IMR-90 (cell line): ENCODE measurements at regions not wholly inside any gene's neighbourhood (a gene's known extent, or its start where the extent isn't known, plus 50 kb on each side); places are given as distances from the start of the nearest gene placed in this dataset.

Source experiments
- ATAC-seq: fragments of 200-7000 bp; cut with Tn5 transposase; 2 replicates; pipeline ENCODE4 v1.9.1; 2020; ENCODE audit warnings: low read depth, mild to moderate bottlenecking, moderate library complexity
- BruUV-seq: library from RNA; stranded (reverse); fragments of 400-500 nt; replicated peaks from 2 replicates; lab custom pipeline; 2021; lab: Mats Ljungman, UMichigan
- CTCF ChIA-PET: fragments of 300-600 bp; formaldehyde crosslinking; extraction: SDS; loops from one replicate; lab custom pipeline; 2021; ENCODE audit warnings: antibody characterized with exemption; lab: Yijun Ruan, JAX
- POLR2A ChIA-PET: fragments of 300-600 bp; sonication (Branson Sonifier 250); formaldehyde crosslinking; loops from one replicate; lab custom pipeline; 2022; ENCODE audit warnings: antibody characterized with exemption; ENCODE audit not compliant: unreplicated experiment; lab: Charles Lee
- DNase-seq: peaks from one replicate; pipeline ENCODE4 v3.0.0; 2013
- H2AFZ ChIP-seq: replicated peaks from 2 replicates; pipeline ENCODE3; 2013; ENCODE audit warnings: low read length, mild to moderate bottlenecking; ENCODE audit not compliant: poor library complexity
- H2AK5ac ChIP-seq: 2 replicates; pipeline ENCODE4 v1.6.1; 2013; ENCODE audit warnings: low read depth, low read length, inconsistent platforms
- H2AK9ac ChIP-seq: replicated peaks from 2 replicates; pipeline ENCODE3; 2013; ENCODE audit warnings: mild to moderate bottlenecking, low read depth, low read length, moderate library complexity; ENCODE audit not compliant: poor library complexity
- H2BK120ac ChIP-seq: 2 replicates; pipeline ENCODE4 v1.6.1; 2013; ENCODE audit warnings: low read depth, low read length, inconsistent platforms
- H2BK15ac ChIP-seq: 3 replicates; pipeline ENCODE4 v1.6.1; 2013; ENCODE audit warnings: low read depth, low read length, inconsistent platforms
- H2BK20ac ChIP-seq: 2 replicates; pipeline ENCODE4 v1.6.1; 2013; ENCODE audit warnings: low read depth, mild to moderate bottlenecking, inconsistent platforms, low read length, moderate library complexity
- H2BK5ac ChIP-seq: 2 replicates; pipeline ENCODE4 v1.6.1; 2013; ENCODE audit warnings: mild to moderate bottlenecking, low read depth, low read length, inconsistent platforms; ENCODE audit not compliant: poor library complexity, severe bottlenecking
- H3K14ac ChIP-seq: replicated peaks from 2 replicates; pipeline ENCODE4 v1.6.1; 2013; ENCODE audit warnings: low read depth, low read length, inconsistent platforms
- H3K18ac ChIP-seq: 2 replicates; pipeline ENCODE4 v1.6.1; 2013; ENCODE audit warnings: low read depth, low read length, control low read depth
- H3K23ac ChIP-seq: 2 replicates; pipeline ENCODE4 v1.6.1; 2013; ENCODE audit warnings: low read depth, low read length, inconsistent platforms
- H3K27ac ChIP-seq: 2 replicates; pipeline ENCODE4 v1.5.1; 2013; ENCODE audit warnings: mild to moderate bottlenecking, control low read depth, low read length; ENCODE audit not compliant: insufficient read depth
- H3K27me3 ChIP-seq: 2 replicates; pipeline ENCODE4 v1.6.1; 2013; ENCODE audit warnings: low read length; ENCODE audit not compliant: control insufficient read depth, insufficient read depth
- H3K36me3 ChIP-seq: 2 replicates; pipeline ENCODE4 v1.6.1; 2013; ENCODE audit warnings: low read length, mixed read lengths; ENCODE audit not compliant: control insufficient read depth, insufficient read depth
- H3K4ac ChIP-seq: 2 replicates; pipeline ENCODE4 v1.6.1; 2013; ENCODE audit warnings: low read depth, low read length, inconsistent platforms
- H3K4me1 ChIP-seq: 2 replicates; pipeline ENCODE4 v1.6.1; 2013; ENCODE audit warnings: low read length, mixed read lengths; ENCODE audit not compliant: control insufficient read depth, insufficient read depth
- H3K4me2 ChIP-seq: 2 replicates; pipeline ENCODE4 v1.6.1; 2013; ENCODE audit warnings: low read depth, mild to moderate bottlenecking, control low read depth, low read length, moderate library complexity
- H3K4me3 ChIP-seq: 2 replicates; pipeline ENCODE4 v1.5.1; 2013; ENCODE audit warnings: low read depth, mild to moderate bottlenecking, control low read depth, low read length, moderate library complexity; ENCODE audit not compliant: insufficient read depth
- H3K56ac ChIP-seq: 2 replicates; pipeline ENCODE4 v1.6.1; 2013; ENCODE audit warnings: low read length, inconsistent platforms; ENCODE audit not compliant: insufficient read depth; ENCODE audit errors: extremely low read depth
- H3K79me1 ChIP-seq, 2 experiments: 2 replicates each; pipeline ENCODE4 v1.6.1; 2013; ENCODE audit warnings: low read length in 2 of 2, inconsistent platforms in 1 of 2, low read depth in 1 of 2
- H3K9ac ChIP-seq: 2 replicates; pipeline ENCODE4 v1.6.1; 2013; ENCODE audit warnings: low read depth, low read length, control low read depth
- H3K9me1 ChIP-seq: 2 replicates; pipeline ENCODE4 v1.6.1; 2013; ENCODE audit warnings: low read length, inconsistent platforms; ENCODE audit not compliant: insufficient read depth
- H3K9me3 ChIP-seq: 2 replicates; pipeline ENCODE4 v1.6.1; 2013; ENCODE audit warnings: low read length; ENCODE audit not compliant: control insufficient read depth, insufficient read depth
- H4K20me1 ChIP-seq: 2 replicates; pipeline ENCODE4 v1.6.1; 2013; ENCODE audit warnings: low read length, inconsistent platforms; ENCODE audit not compliant: insufficient read depth
- H4K5ac ChIP-seq: 2 replicates; pipeline ENCODE4 v1.6.1; 2013; ENCODE audit warnings: mild to moderate bottlenecking, low read depth, low read length, control low read depth
- H4K8ac ChIP-seq, 2 experiments: 2 replicates each; pipeline ENCODE4 v1.6.1; 2013; ENCODE audit warnings: low read depth in 2 of 2, low read length in 2 of 2, control low read depth in 1 of 2, inconsistent platforms in 1 of 2
- H4K91ac ChIP-seq: 2 replicates; pipeline ENCODE4 v1.6.1; 2013; ENCODE audit warnings: low read depth, low read length, inconsistent platforms; ENCODE audit not compliant: insufficient read depth
- BHLHE40 ChIP-seq: fragments of 150-350 bp; IDR thresholded peaks from 2 replicates; pipeline ENCODE4 v1.6.1; 2016; ENCODE audit warnings: mild to moderate bottlenecking, low read depth, low read length
- CTCF ChIP-seq: conservative IDR thresholded peaks from 2 replicates; pipeline ENCODE4 v1.5.1; 2012; ENCODE audit warnings: mild to moderate bottlenecking, low read depth, low read length, improper control_type of control experiment
- ELK1 ChIP-seq: fragments of 150-350 bp; IDR thresholded peaks from 2 replicates; pipeline ENCODE4 v1.6.1; 2016; ENCODE audit warnings: low read depth, mild to moderate bottlenecking, low read length, moderate library complexity, borderline replicate concordance
- FOS ChIP-seq: fragments of 150-350 bp; IDR thresholded peaks from 2 replicates; pipeline ENCODE4 v1.6.1; 2016; ENCODE audit warnings: low read depth, low read length
- MAFK ChIP-seq: IDR thresholded peaks from 2 replicates; pipeline ENCODE4 v1.6.1; 2012; ENCODE audit warnings: low read depth, low read length, improper control_type of control experiment
- NFE2L2 ChIP-seq: fragments of 150-350 bp; IDR thresholded peaks from 2 replicates; pipeline ENCODE4 v1.6.1; 2016; ENCODE audit warnings: low read depth, mild to moderate bottlenecking, low read length
- POLR2A ChIP-seq: IDR thresholded peaks from 2 replicates; pipeline ENCODE4 v1.6.1; 2012; ENCODE audit warnings: mild to moderate bottlenecking, low read depth, low read length
- RAD21 ChIP-seq: IDR thresholded peaks from 2 replicates; pipeline ENCODE4 v1.6.1; 2012; ENCODE audit warnings: low read length, improper control_type of control experiment
- RFX5 ChIP-seq: IDR thresholded peaks from 2 replicates; pipeline ENCODE4 v1.8.0; 2012; ENCODE audit warnings: low read depth, mild to moderate bottlenecking, low read length, moderate library complexity
- SMC3 ChIP-seq: fragments of 150-350 bp; IDR thresholded peaks from 2 replicates; pipeline ENCODE4 v1.6.1; 2016; ENCODE audit warnings: low read depth, mild to moderate bottlenecking, antibody characterized with exemption, low read length, moderate library complexity
- dilution Hi-C: fragments of 300-500 bp; cut with HindIII; formaldehyde crosslinking; loops from one replicate; pipeline ENCODE4 v1.14.3; 2018; ENCODE audit warnings: low sequenced_read_pairs; ENCODE audit not compliant: unreplicated experiment
- in situ Hi-C: fragments of 300-500 bp; cut with MboI; formaldehyde crosslinking; loops from 3 replicates; pipeline ENCODE4 v1.14.3; 2019; ENCODE audit warnings: low sequenced_read_pairs, inconsistent platforms, mixed read lengths
- intact Hi-C: fragments of 100-400 bp; cut with micrococcal nuclease; formaldehyde crosslinking; loops from 2 replicates; pipeline ENCODE4 v1.10.0; 2022

- TF ChIP-seq RFX5: no peak
Observed at GRCh38 chr6:14706378-14706929, 539.4 kb upstream of the JARID2 start (continued).

- peak overlapping the region; percentile 91 for H3K4ac ChIP-seq
- dilution Hi-C loops: no loop called here
- H3K4me2 ChIP-seq: no peak overlapping the region
- peaks cover 14% of the 10 kb centered on the region for H3K9me1 ChIP-seq
- intact Hi-C loops: no loop called here
- no peak overlapping the region; the same call in 1 of the 2 replicates for H3K27ac ChIP-seq
- H3K27me3 ChIP-seq: no peaks in the 10 kb centered on the region
- H2BK20ac ChIP-seq: peak overlapping the region; percentile 89
- no peaks in the 10 kb centered on the region for H3K9me3 ChIP-seq
- peak overlapping the region; percentile 27; the same call in 1 of the 2 replicates for H4K5ac ChIP-seq
- peak overlapping the region; percentile 74 for H4K91ac ChIP-seq
- BruUV-seq: no TSS peak
- in situ Hi-C loops: loop anchor here (10.0 kb wide), 1 partner anchor 492 kb away; no protein-coding TSS in a partner anchor
- no peak overlapping the region for H2AK9ac ChIP-seq
- peak overlapping the region; percentile 71; the same call in 1 of the 2 replicates for H3K18ac ChIP-seq
- H2BK5ac ChIP-seq: peak overlapping the region; percentile 96
- H3K79me1 ChIP-seq: no peaks in the 10 kb centered on the region; a peak in 1 of 4 replicates
- no peak overlapping the region for H3K9ac ChIP-seq
- H3K36me3 ChIP-seq: no peaks in the 10 kb centered on the region
- no peak for TF ChIP-seq BHLHE40
- no peak for TF ChIP-seq RAD21
- TF ChIP-seq CTCF: no peak
- TF ChIP-seq POLR2A: no peak
- TF ChIP-seq SMC3: no peak
- TF ChIP-seq RFX5: no peak
- no peak for TF ChIP-seq FOS
- TF ChIP-seq ELK1: no peak
- TF ChIP-seq NFE2L2: no peak
- TF ChIP-seq MAFK: no peak
- H4K8ac ChIP-seq: peak overlapping the region; percentile 26 to 84
- H3K56ac ChIP-seq: peak overlapping the region; percentile 48; the same call in 1 of the 2 replicates
- H2AK5ac ChIP-seq: peak overlapping the region; percentile 96; the same call in 1 of the 2 replicates
- no peak for ATAC-seq
- H3K14ac ChIP-seq: peak overlapping the region; percentile 73
- DNase-seq: no peak
- ChIA-PET POLR2A (no interaction called here), CTCF (interaction anchor here (0.7 kb wide), 1 partner anchor 427 kb away, joined by 3 read pairs; no protein-coding TSS in a partner anchor)
- H3K4me3 ChIP-seq: no peak overlapping the region
- peak overlapping the region; percentile 69; the same call in 2 of the 3 replicates for H2BK15ac ChIP-seq
- H2BK120ac ChIP-seq: peak overlapping the region; percentile 81
- peak overlapping the region; percentile 28; the same call in 1 of the 2 replicates for H3K23ac ChIP-seq
- peaks cover 20% of the 10 kb centered on the region for H3K4me1 ChIP-seq
- H4K20me1 ChIP-seq: no peaks in the 10 kb centered on the region
- H2AFZ ChIP-seq: peak overlapping the region; percentile 35
Observed at GRCh38 chr6:14707276-14707675, 538.6 kb upstream of the JARID2 start.
